ENCODE measurements at regions not wholly inside any gene's neighbourhood (a gene's known extent, or its start where the extent isn't known, plus 50 kb on each side); places are given as distances from the start of the nearest gene placed in this dataset.
A peak's percentile ranks its signal among the peaks of the same experiment; 100 is the strongest.

GRCh38 chr1:177589166-177589565 lies 380.7 kb downstream of the SEC16B start:
- Histone ChIP-seq H3K27ac (ENCODE audit: insufficient read depth, low read length) (no peak overlapping the region), H3K36me3 (ENCODE audit: control insufficient read depth, insufficient read depth, low read length) (no peaks in the 10 kb centered on the region), H3K4me3 (replicated peaks in 1 of 4; ENCODE audit: control extremely low read depth in 1 of 4, insufficient read depth in 1 of 4, low read depth in 3 of 4, low read length in 4 of 4) (no peak overlapping the region), H2AFZ (ENCODE audit: low read length) (no peak overlapping the region), H3K9me3 (ENCODE audit: control insufficient read depth, insufficient read depth, low read depth, low read length) (no peaks in the 10 kb centered on the region), H3K79me2 (ENCODE audit: control insufficient read depth, insufficient read depth, low read length) (no peaks in the 10 kb centered on the region), H3K9ac (ENCODE audit: insufficient read depth, low read length) (no peak overlapping the region), H4K20me1 (ENCODE audit: control insufficient read depth, extremely low read depth, insufficient read depth, low read length) (no peaks in the 10 kb centered on the region), H3K27me3 (ENCODE audit: control insufficient read depth, insufficient read depth, low read length) (no peaks in the 10 kb centered on the region), H3K4me2 (ENCODE audit: extremely low read depth, insufficient read depth, low read length) (no peak overlapping the region), H3K4me1 (ENCODE audit: control insufficient read depth, extremely low read depth, insufficient read depth, low read length) (no peaks in the 10 kb centered on the region)
- no peak for DNase-seq (ENCODE audit: low read depth in 2 of 2)
- no peak for TF ChIP-seq EZH2 (IDR thresholded peaks at IDR 0.05; ENCODE audit: low read length, missing control alignments)
- no peak for TF ChIP-seq CTCF (conservative IDR thresholded peaks at IDR 0.05 in 1 of 2, IDR thresholded peaks at IDR 0.05 in 1 of 2; ENCODE audit: low read depth in 1 of 2, low read length in 2 of 2)

DNA sequence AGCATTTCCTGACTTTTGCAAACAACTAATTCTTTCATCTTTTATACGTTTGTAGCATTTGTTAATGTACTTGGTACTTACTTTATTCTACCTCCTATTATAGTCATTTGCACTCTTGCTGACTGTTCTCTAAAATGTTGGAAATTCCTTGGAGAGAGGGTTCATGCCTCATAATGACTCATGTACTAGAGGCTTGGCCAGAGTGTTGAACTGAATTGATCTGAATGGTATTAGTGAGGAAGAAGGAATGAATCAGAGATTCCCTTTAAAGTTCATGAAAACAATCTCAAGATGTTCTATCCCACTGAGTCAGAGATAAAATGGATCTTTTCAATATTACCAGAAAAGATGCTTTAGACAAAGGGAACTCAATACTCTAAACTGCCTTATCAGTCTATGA lies 383.4 kb downstream of the SEC16B start:
- Histone ChIP-seq H4K20me1 (ENCODE audit: control insufficient read depth, extremely low read depth, insufficient read depth, low read length) (no peaks in the 10 kb centered on the region), H3K9me3 (ENCODE audit: control insufficient read depth, insufficient read depth, low read depth, low read length) (no peaks in the 10 kb centered on the region), H3K4me1 (ENCODE audit: control insufficient read depth, extremely low read depth, insufficient read depth, low read length) (no peaks in the 10 kb centered on the region), H3K36me3 (ENCODE audit: control insufficient read depth, insufficient read depth, low read length) (no peaks in the 10 kb centered on the region), H3K27ac (ENCODE audit: insufficient read depth, low read length) (no peak overlapping the region), H3K4me2 (ENCODE audit: extremely low read depth, insufficient read depth, low read length) (no peak overlapping the region), H3K27me3 (ENCODE audit: control insufficient read depth, insufficient read depth, low read length) (no peaks in the 10 kb centered on the region), H3K4me3 (replicated peaks in 1 of 4; ENCODE audit: control extremely low read depth in 1 of 4, insufficient read depth in 1 of 4, low read depth in 3 of 4, low read length in 4 of 4) (no peak overlapping the region), H2AFZ (ENCODE audit: low read length) (no peak overlapping the region), H3K79me2 (ENCODE audit: control insufficient read depth, insufficient read depth, low read length) (no peaks in the 10 kb centered on the region), H3K9ac (ENCODE audit: insufficient read depth, low read length) (no peak overlapping the region)
- peak; percentile 76 to 94 for DNase-seq (ENCODE audit: low read depth in 2 of 2)
- TF ChIP-seq EZH2 (IDR thresholded peaks at IDR 0.05; ENCODE audit: low read length, missing control alignments) (no peak), CTCF (conservative IDR thresholded peaks at IDR 0.05 in 1 of 2, IDR thresholded peaks at IDR 0.05 in 1 of 2; ENCODE audit: low read depth in 1 of 2, low read length in 2 of 2) (no peak)

DNA sequence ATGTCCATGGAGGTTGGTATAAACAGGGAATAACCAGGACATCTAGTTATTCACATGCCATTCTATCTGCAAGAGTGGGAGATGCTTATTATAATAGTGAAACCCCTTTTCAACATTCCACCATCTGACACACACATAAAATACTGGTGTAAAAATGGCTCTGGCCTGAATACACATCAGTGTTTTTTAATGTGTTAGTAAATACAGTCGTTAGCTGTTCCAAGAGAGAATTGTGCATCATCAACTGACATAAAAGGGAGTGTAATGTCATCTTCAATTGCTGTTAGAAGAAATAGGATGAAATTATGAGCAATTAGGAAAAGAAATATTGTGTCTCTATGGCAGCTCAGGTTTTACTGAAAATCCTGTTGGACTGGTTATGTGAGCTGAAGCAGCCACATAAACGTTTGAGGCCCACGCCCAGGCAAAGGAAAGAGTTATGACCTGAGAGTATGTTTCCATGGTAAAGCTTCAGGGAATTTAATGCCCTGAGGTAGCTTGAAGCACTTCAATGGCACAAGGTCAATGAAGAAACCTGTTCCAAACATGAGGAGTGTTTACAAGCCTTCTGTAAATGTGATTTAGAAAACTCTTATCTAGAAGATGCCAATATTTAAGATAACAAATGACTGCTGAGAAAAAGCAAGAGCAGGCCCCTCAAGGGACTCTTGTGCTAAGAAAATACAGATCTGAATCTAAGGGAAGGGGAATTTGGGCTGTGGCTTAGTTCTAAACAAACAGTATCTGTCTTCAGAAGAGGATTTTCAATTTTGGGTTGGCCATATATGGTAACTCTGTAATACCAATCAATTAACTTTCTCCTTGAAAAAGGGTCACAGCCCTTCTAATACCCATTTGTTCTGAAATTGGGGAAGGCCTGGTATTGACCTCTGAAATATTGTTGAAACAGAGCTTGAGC lies 384.3 kb downstream of the SEC16B start:
- H4K20me1 ChIP-seq (ENCODE audit: control insufficient read depth, extremely low read depth, insufficient read depth, low read length), result no peaks in the 10 kb centered on the region
- no peak overlapping the region for H3K4me2 ChIP-seq (ENCODE audit: extremely low read depth, insufficient read depth, low read length)
- H3K27me3 ChIP-seq (ENCODE audit: control insufficient read depth, insufficient read depth, low read length), result no peaks in the 10 kb centered on the region
- no peaks in the 10 kb centered on the region for H3K36me3 ChIP-seq (ENCODE audit: control insufficient read depth, insufficient read depth, low read length)
- H3K9ac ChIP-seq (ENCODE audit: insufficient read depth, low read length), result no peak overlapping the region
- H3K4me1 ChIP-seq (ENCODE audit: control insufficient read depth, extremely low read depth, insufficient read depth, low read length), result no peaks in the 10 kb centered on the region
- H2AFZ ChIP-seq (ENCODE audit: low read length), result no peak overlapping the region
- H3K79me2 ChIP-seq (ENCODE audit: control insufficient read depth, insufficient read depth, low read length), result no peaks in the 10 kb centered on the region
- TF ChIP-seq CTCF (conservative IDR thresholded peaks at IDR 0.05 in 1 of 2, IDR thresholded peaks at IDR 0.05 in 1 of 2; ENCODE audit: low read depth in 1 of 2, low read length in 2 of 2) (no peak), EZH2 (IDR thresholded peaks at IDR 0.05; ENCODE audit: low read length, missing control alignments) (no peak)
- H3K4me3 ChIP-seq (replicated peaks in 1 of 4; ENCODE audit: control extremely low read depth in 1 of 4, insufficient read depth in 1 of 4, low read depth in 3 of 4, low read length in 4 of 4), result no peak overlapping the region
- DNase-seq (ENCODE audit: low read depth in 2 of 2), result no peak
- H3K27ac ChIP-seq (ENCODE audit: insufficient read depth, low read length), result no peak overlapping the region
- no peaks in the 10 kb centered on the region for H3K9me3 ChIP-seq (ENCODE audit: control insufficient read depth, insufficient read depth, low read depth, low read length)
